ENCODE measurements at regions not wholly inside any gene's neighbourhood (a gene's known extent, or its start where the extent isn't known, plus 50 kb on each side); places are given as distances from the start of the nearest gene placed in this dataset.
"Not testable (repeated sequence)": the region's sequence is repeated elsewhere in the genome, so short reads cannot be mapped to it uniquely, and the experiment has no call there.

DNA sequence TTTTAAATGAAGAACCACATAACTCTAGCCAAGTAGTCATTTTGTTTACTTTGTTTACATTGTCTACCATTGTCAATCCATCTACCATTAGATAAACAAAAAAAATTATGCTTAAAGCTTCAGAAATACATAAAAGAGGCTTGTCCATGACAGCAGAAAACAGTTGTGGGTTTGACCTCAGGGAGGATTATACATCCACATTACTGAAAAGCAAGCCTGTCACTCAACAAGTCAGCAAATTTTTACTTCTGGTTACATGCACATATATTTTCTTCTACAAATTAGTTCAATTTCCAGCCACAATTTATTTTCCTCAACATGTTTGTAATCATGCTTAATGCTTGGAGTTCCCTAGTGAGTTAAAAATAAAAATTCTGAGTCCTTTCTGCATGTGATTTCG is 713.3 kb downstream of the COL12A1 start:
- no peak for DNase-seq (ENCODE audit: low read depth)
- TF ChIP-seq CTCF (IDR thresholded peaks at IDR 0.05; ENCODE audit: control insufficient read depth, extremely low read depth, insufficient read depth): no peak

GRCh38 chr6:74491844-74492374 is 713.9 kb downstream of the COL12A1 start:
- no peak overlapping the region for H3K4me3 ChIP-seq (ENCODE audit: low read depth, low read length)
- no peak for TF ChIP-seq CTCF (IDR thresholded peaks at IDR 0.05; ENCODE audit: control insufficient read depth, extremely low read depth, insufficient read depth)
- DNase-seq (ENCODE audit: low read depth): no peak

More for the DNA sequence above, 713.3 kb downstream of the COL12A1 start:
- H3K4me3 ChIP-seq (ENCODE audit: low read depth, low read length): no peak overlapping the region

GRCh38 chr6:74488726-74489125 is 717.1 kb downstream of the COL12A1 start:
- DNase-seq (ENCODE audit: low read depth); H3K4me3 ChIP-seq (ENCODE audit: low read depth, low read length): not testable (repeated sequence)

DNA sequence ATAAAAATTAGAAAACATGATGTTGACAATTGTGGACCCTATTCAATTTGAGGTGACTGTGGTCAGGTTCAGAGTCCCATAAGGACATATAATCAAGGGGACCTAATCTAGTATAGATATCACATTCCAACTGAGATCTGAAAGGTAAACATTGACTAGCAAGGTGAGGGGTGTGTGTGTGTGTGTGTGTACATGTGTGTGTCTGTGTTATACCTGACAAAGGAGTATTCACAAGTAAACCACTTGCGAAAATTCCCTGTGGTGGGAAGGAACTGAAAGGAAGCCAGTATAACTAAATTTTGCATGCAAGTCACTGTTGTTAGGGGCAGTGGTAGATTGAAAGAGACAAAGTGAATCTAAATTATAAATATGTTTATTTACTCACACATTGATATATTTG is 723.7 kb downstream of the COL12A1 start:
- no peak overlapping the region for H3K4me3 ChIP-seq (ENCODE audit: low read depth, low read length)
- DNase-seq (ENCODE audit: low read depth): no peak
- TF ChIP-seq CTCF (IDR thresholded peaks at IDR 0.05; ENCODE audit: control insufficient read depth, extremely low read depth, insufficient read depth): no peak

DNA sequence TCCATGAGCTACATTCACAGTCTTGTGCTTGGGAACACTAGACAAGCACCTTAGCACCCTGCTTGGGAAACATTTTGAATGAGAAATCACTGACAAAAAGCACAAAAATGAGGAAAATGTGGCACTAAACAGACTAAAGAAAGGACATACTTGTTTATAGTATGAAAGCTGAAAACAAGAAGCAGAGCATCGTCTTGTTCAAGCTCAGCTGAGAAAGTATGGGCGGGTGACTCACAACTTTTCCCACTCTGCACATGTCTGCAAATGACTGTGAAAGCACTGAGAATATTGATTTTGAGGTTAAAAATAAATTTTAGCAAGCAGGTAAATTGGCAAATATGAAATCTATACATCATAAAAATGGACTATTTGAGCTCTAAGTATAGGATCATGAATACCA is 725.3 kb downstream of the COL12A1 start:
- no peak overlapping the region for H3K4me3 ChIP-seq (ENCODE audit: low read depth, low read length)
- no peak for DNase-seq (ENCODE audit: low read depth)
- TF ChIP-seq CTCF (IDR thresholded peaks at IDR 0.05; ENCODE audit: control insufficient read depth, extremely low read depth, insufficient read depth): no peak

- no peak for DNase-seq (ENCODE audit: low read depth)
These were observed 725.9 kb downstream of the COL12A1 start for GRCh38 chr6:74479960-74480359.

GRCh38 chr6:74479420-74479819 is 726.4 kb downstream of the COL12A1 start:
- no peak for DNase-seq (ENCODE audit: low read depth)
- TF ChIP-seq CTCF (IDR thresholded peaks at IDR 0.05; ENCODE audit: control insufficient read depth, extremely low read depth, insufficient read depth): no peak
- no peak overlapping the region for H3K4me3 ChIP-seq (ENCODE audit: low read depth, low read length)

More at GRCh38 chr6:74479960-74480359, 725.9 kb downstream of the COL12A1 start:
- no peak for TF ChIP-seq CTCF (IDR thresholded peaks at IDR 0.05; ENCODE audit: control insufficient read depth, extremely low read depth, insufficient read depth)
- no peak overlapping the region for H3K4me3 ChIP-seq (ENCODE audit: low read depth, low read length)

DNA sequence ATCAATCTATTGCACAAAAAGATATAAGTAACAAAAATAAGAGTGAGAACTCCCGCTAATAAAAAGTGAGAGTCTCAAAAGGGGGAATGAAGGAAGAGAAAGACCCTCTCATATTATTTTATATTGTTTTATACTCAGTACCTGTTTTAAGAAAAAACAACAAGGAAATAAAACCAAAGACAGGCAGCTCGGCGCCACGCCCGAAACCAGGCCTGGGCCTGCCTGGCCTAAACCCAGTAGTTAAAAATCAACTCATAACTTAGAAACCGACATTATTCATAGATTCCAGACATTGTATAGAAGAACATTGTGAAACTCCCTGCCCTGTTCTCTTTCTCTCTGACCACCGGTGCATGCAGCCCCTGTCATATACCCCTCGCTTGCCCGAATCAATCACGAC is 731.8 kb downstream of the COL12A1 start:
- H3K4me3 ChIP-seq (ENCODE audit: low read depth, low read length); DNase-seq (ENCODE audit: low read depth): not testable (repeated sequence)

DNA sequence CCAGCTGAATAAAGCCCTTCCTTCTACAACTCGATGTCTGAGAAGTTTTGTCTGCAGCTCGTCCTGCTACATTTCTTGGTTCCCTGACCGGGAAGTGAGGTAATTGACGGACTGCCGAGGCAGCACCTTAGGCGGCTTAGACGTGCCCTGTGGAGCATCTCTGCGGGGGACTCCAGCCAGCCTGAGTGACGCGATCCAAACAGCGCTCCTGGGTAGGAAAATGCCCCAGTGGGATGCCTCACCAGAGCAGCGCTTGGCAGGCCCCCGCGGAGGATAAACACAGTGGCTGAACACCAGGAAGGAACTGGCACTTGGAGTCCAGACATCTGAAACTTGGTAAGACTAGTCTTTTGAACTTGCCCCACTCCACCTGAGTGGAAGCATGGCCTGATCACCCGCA is 737.3 kb downstream of the COL12A1 start:
- not testable (repeated sequence) for DNase-seq (ENCODE audit: low read depth); H3K4me3 ChIP-seq (ENCODE audit: low read depth, low read length)
